ENCODE measurements at regions not wholly inside any gene's neighbourhood (a gene's known extent, or its start where the extent isn't known, plus 50 kb on each side); places are given as distances from the start of the nearest gene placed in this dataset.

DNA sequence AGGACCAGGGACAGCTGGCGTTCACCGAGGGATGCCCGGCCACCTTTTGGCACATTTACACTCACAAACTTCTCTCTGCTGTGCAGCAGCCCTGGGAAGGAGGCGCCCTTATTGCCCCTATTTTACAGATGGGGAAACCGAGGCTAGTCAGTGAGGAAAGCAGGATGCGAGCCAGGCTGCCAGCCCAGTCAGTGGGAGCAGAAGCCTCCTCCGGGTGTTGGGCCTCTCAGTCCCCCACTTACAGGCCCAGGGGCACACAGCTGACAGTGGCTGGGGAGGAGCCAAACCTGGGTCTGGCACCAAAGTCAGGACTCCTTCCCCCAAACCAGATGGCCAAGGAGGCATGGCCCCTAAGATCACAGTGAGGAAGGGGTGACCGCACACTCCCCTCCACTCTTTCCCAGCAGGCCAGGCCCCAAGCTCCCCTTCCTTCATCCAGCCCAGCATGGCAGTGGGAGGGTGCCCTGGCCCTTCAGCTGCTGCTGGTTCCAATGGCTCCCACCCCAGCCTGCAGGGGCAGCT lies 121.4 kb upstream of the ANO1 start:
- Histone ChIP-seq H3K27ac (ENCODE audit: low read length in 2 of 2) (no peak overlapping the region), H3K4me3 (ENCODE audit: control extremely low read depth in 1 of 5, extremely low read depth in 1 of 5, insufficient read depth in 1 of 5, low read depth in 2 of 5, low read length in 4 of 5) (no peak overlapping the region), H3K36me3 (replicated peaks in 1 of 2; ENCODE audit: control extremely low read depth in 1 of 2, control insufficient read depth in 1 of 2, extremely low read depth in 1 of 2, insufficient read depth in 2 of 2, low read length in 1 of 2) (no peaks in the 10 kb centered on the region), H3K27me3 (replicated peaks in 1 of 4; ENCODE audit: control extremely low read depth in 1 of 4, control insufficient read depth in 3 of 4, insufficient read depth in 4 of 4, low read length in 3 of 4) (no peaks in the 10 kb centered on the region), H3K9me3 (ENCODE audit: control extremely low read depth in 1 of 3, control insufficient read depth in 2 of 3, insufficient read depth in 1 of 3, low read length in 2 of 3) (peaks cover 0 to 31% (median 2%) of the 10 kb centered on the region in 3 donors), H2AFZ (ENCODE audit: insufficient read depth, low read depth, low read length, poor library complexity, severe bottlenecking) (no peak overlapping the region), H4K20me1 (ENCODE audit: control insufficient read depth, insufficient read depth, low read length, poor library complexity, severe bottlenecking) (no peaks in the 10 kb centered on the region), H3K9ac (ENCODE audit: low read length) (no peak overlapping the region), H3K4me2 (replicated peaks; ENCODE audit: low read depth, low read length, poor library complexity, severe bottlenecking) (no peak overlapping the region), H3K4me1 (ENCODE audit: control insufficient read depth in 2 of 2, insufficient read depth in 2 of 2, low read length in 2 of 2) (no peaks in the 10 kb centered on the region), H3K79me2 (ENCODE audit: control insufficient read depth, insufficient read depth, low read length) (no peaks in the 10 kb centered on the region)
- no peak overlapping the region for H3K27ac Mint-ChIP-seq
- DNase-seq (no peak), ATAC-seq (ENCODE audit: low read depth) (no peak)
- intact Hi-C loops (cut with micrococcal nuclease) = no loop called here
- WGBS (ENCODE audit: insufficient coverage) = 94% methylated on average over 8 of the region's 8 CpGs
- TF ChIP-seq, protein P1, sequence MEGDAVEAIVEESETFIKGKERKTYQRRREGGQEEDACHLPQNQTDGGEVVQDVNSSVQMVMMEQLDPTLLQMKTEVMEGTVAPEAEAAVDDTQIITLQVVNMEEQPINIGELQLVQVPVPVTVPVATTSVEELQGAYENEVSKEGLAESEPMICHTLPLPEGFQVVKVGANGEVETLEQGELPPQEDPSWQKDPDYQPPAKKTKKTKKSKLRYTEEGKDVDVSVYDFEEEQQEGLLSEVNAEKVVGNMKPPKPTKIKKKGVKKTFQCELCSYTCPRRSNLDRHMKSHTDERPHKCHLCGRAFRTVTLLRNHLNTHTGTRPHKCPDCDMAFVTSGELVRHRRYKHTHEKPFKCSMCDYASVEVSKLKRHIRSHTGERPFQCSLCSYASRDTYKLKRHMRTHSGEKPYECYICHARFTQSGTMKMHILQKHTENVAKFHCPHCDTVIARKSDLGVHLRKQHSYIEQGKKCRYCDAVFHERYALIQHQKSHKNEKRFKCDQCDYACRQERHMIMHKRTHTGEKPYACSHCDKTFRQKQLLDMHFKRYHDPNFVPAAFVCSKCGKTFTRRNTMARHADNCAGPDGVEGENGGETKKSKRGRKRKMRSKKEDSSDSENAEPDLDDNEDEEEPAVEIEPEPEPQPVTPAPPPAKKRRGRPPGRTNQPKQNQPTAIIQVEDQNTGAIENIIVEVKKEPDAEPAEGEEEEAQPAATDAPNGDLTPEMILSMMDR (IDR thresholded peaks at IDR 0.05) = no peak
- no peak for TF ChIP-seq EZH2 (IDR thresholded peaks at IDR 0.05; ENCODE audit: borderline replicate concordance, insufficient read depth, low read depth, low read length, poor library complexity, severe bottlenecking)
- POLR2A ChIA-PET = no interaction called here
- no peaks in the 10 kb centered on the region for H3K4me1 Mint-ChIP-seq
- peaks cover 18% of the 10 kb centered on the region for H3K27me3 Mint-ChIP-seq
- H3K9me3 Mint-ChIP-seq (ENCODE audit: insufficient read depth) = peaks cover under 1% of the 10 kb centered on the region
- no peak overlapping the region for H3K4me3 Mint-ChIP-seq
- CTCF ChIA-PET = interaction anchor here (1.3 kb wide), 1 partner anchor 239 kb away, joined by 4 read pairs; no protein-coding TSS in a partner anchor

DNA sequence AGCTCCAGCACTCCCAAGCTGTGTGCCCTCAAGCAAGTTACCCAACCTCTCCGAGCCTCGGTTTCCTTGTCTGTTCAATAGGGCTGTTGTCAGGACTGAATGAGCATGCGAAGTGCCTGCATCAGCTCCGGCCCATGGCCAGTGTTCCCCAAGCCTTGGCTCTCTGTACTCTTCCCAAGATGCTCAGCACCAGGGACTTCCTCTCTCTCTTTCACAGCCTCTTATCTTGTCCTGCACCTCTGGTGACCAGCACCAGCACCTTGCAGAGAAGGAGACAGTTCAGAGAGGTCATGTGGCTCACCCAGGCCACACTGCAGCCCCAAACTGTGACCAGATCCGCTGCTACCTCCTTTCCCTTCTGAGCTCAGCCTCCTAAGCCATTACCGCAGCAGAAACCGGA lies 120.3 kb upstream of the ANO1 start:
- ATAC-seq (ENCODE audit: low read depth) (no peak), DNase-seq (no peak)
- H4K20me1 ChIP-seq (ENCODE audit: control insufficient read depth, insufficient read depth, low read length, poor library complexity, severe bottlenecking) = no peaks in the 10 kb centered on the region
- Mint-ChIP-seq H3K9me3 (ENCODE audit: insufficient read depth) (peaks cover 2% of the 10 kb centered on the region), H3K4me3 (no peak overlapping the region), H3K27ac (no peak overlapping the region), H3K27me3 (peaks cover 18% of the 10 kb centered on the region), H3K4me1 (no peaks in the 10 kb centered on the region)
- H2AFZ ChIP-seq (ENCODE audit: insufficient read depth, low read depth, low read length, poor library complexity, severe bottlenecking) = no peak overlapping the region
- 84% methylated on average over 7 of the region's 7 CpGs for WGBS (ENCODE audit: insufficient coverage)
- H3K9ac ChIP-seq (ENCODE audit: low read length) = no peak overlapping the region
- H3K4me3 ChIP-seq (ENCODE audit: control extremely low read depth in 1 of 5, extremely low read depth in 1 of 5, insufficient read depth in 1 of 5, low read depth in 2 of 5, low read length in 4 of 5) = no peak overlapping the region
- no peaks in the 10 kb centered on the region for H3K4me1 ChIP-seq (ENCODE audit: control insufficient read depth in 2 of 2, insufficient read depth in 2 of 2, low read length in 2 of 2)
- no peaks in the 10 kb centered on the region for H3K27me3 ChIP-seq (replicated peaks in 1 of 4; ENCODE audit: control extremely low read depth in 1 of 4, control insufficient read depth in 3 of 4, insufficient read depth in 4 of 4, low read length in 3 of 4)
- intact Hi-C loops (cut with micrococcal nuclease) = no loop called here
- no peaks in the 10 kb centered on the region for H3K36me3 ChIP-seq (replicated peaks in 1 of 2; ENCODE audit: control extremely low read depth in 1 of 2, control insufficient read depth in 1 of 2, extremely low read depth in 1 of 2, insufficient read depth in 2 of 2, low read length in 1 of 2)
- no peaks in the 10 kb centered on the region for H3K79me2 ChIP-seq (ENCODE audit: control insufficient read depth, insufficient read depth, low read length)
- no peak overlapping the region for H3K27ac ChIP-seq (ENCODE audit: low read length in 2 of 2)
- CTCF ChIA-PET = no interaction called here
- TF ChIP-seq, protein P1 (IDR thresholded peaks at IDR 0.05) = no peak
- no peak for TF ChIP-seq EZH2 (IDR thresholded peaks at IDR 0.05; ENCODE audit: borderline replicate concordance, insufficient read depth, low read depth, low read length, poor library complexity, severe bottlenecking)
- peaks cover 0 to 38% (median 3%) of the 10 kb centered on the region in 3 donors for H3K9me3 ChIP-seq (ENCODE audit: control extremely low read depth in 1 of 3, control insufficient read depth in 2 of 3, insufficient read depth in 1 of 3, low read length in 2 of 3)
- POLR2A ChIA-PET = no interaction called here
- H3K4me2 ChIP-seq (replicated peaks; ENCODE audit: low read depth, low read length, poor library complexity, severe bottlenecking) = no peak overlapping the region
